ENCODE measurements at regions not wholly inside any gene's neighbourhood (a gene's known extent, or its start where the extent isn't known, plus 50 kb on each side); places are given as distances from the start of the nearest gene placed in this dataset.

- TF ChIP-seq POLR2A (IDR thresholded peaks at IDR 0.05; ENCODE audit: low read depth, low read length), result no peak
- no peak for TF ChIP-seq POLR2AphosphoS5 (IDR thresholded peaks at IDR 0.05; ENCODE audit: low read depth, low read length)
Observed at GRCh38 chr1:60678802-60679201, 403.6 kb upstream of the NFIA start.

Measured in GM12892 (cell line).